ENCODE measurements at regions not wholly inside any gene's neighbourhood (a gene's known extent, or its start where the extent isn't known, plus 50 kb on each side); places are given as distances from the start of the nearest gene placed in this dataset.

DNA sequence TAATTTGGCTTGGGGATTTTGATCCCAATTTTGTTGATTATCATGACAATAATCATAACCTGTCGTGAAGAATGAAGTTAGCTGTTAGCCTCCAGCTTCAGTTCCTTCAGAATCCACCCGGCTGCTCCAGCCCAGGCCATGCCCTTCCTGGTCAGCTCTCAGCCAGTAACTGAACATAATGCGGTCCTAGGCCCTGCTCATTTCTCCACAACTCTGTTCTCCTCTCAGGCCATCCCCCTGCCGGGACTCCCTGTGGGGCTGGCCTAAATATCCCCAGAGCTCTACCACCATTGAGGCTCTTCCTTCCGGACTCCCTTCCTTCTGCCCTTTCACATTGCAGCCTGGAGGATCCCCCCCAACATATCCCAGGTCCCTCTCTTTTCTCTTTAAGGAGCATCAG is 833.4 kb upstream of the GOT2 start:
- TF ChIP-seq RAD21 (conservative IDR thresholded peaks at IDR 0.05) = no peak
- TF ChIP-seq EZH2 (IDR thresholded peaks at IDR 0.05; ENCODE audit: borderline replicate concordance, insufficient read depth, low read length, poor library complexity, severe bottlenecking) = no peak
- TF ChIP-seq, protein P1, sequence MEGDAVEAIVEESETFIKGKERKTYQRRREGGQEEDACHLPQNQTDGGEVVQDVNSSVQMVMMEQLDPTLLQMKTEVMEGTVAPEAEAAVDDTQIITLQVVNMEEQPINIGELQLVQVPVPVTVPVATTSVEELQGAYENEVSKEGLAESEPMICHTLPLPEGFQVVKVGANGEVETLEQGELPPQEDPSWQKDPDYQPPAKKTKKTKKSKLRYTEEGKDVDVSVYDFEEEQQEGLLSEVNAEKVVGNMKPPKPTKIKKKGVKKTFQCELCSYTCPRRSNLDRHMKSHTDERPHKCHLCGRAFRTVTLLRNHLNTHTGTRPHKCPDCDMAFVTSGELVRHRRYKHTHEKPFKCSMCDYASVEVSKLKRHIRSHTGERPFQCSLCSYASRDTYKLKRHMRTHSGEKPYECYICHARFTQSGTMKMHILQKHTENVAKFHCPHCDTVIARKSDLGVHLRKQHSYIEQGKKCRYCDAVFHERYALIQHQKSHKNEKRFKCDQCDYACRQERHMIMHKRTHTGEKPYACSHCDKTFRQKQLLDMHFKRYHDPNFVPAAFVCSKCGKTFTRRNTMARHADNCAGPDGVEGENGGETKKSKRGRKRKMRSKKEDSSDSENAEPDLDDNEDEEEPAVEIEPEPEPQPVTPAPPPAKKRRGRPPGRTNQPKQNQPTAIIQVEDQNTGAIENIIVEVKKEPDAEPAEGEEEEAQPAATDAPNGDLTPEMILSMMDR (IDR thresholded peaks at IDR 0.05; ENCODE audit: poor library complexity, severe bottlenecking) = no peak
- no peak for TF ChIP-seq MXI1 (conservative IDR thresholded peaks at IDR 0.05; ENCODE audit: poor library complexity, severe bottlenecking)
- TF ChIP-seq EP300 (conservative IDR thresholded peaks at IDR 0.05; ENCODE audit: poor library complexity, severe bottlenecking) = no peak

All from neural cell (in vitro differentiated cells).